ENCODE measurements at regions not wholly inside any gene's neighbourhood (a gene's known extent, or its start where the extent isn't known, plus 50 kb on each side); places are given as distances from the start of the nearest gene placed in this dataset.

DNA sequence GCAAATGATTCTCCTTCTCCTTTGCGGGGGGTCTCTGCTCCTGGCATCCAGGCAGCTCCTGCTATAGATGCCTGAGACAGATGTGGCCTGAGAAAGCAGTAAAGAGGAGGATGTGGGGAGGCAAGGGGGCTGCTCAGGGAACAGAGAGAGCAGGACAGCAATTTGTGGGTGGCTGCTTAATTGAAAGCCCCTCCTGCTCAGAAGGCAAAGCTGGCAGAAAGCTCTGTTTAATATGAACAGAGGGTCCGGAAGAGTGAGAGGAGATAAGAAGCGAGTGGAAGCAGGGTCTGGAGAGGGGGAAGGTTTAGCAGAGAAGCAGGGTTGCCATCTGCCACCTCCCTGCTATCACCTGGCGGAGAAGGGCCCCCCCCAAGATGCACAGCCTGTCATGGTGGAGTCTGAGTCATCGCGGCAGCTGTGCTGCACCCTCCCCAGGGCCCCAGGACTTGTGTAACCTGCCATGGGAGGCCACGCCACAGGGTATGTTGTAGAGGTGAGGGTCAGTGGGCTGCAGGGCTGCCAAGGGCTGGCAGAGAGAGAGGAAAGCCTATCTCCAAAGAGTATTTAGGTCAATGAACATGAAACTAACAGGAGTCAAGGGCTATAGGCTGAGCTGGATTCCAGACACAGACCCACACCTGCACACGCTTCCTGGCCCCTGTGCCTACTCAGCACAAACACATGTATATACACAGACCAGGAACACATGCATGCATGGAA, 1109.8 kb upstream of the AUTS2 start:
- Mint-ChIP-seq H3K4me3 (no peak overlapping the region), H3K4me1 (no peaks in the 10 kb centered on the region), H3K27me3 (no peaks in the 10 kb centered on the region), H3K27ac (no peak overlapping the region), H3K9me3 (no peaks in the 10 kb centered on the region), H3K36me3 (no peaks in the 10 kb centered on the region)

DNA sequence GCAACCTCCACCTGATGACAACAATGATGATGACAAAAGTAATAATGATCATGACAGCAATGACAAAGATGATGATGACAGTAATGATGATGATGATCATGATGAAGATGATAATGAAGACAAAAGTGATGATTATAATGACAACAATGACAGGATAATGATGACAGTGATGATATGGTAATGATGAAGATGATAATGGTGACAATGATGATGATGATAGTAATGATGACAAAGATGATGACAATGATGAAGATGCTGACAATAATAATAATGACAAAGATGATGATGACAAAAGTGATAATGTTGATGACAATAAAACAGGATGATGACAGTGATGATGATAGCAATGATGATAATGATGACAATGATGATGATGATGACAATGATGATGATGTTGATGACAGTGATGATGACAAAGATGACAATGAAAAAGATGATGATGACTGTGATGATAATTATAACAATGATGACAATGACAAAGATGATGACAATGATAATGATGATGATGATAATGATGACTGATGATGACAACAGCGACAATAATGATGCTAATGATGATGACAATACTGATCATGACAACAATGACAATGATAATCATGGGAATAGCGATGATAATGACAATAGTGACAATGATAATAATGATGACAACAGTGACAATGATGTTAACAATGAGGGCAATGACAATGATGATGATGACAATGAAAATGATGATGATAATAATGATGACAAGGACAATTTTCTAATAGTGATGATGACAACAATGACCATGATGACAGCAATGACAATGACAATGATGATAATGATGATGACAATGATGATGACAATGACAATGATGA, 1106.5 kb upstream of the AUTS2 start:
- H3K36me3 Mint-ChIP-seq = no peaks in the 10 kb centered on the region
- H3K27me3 Mint-ChIP-seq = no peaks in the 10 kb centered on the region
- H3K27ac Mint-ChIP-seq = no peak overlapping the region
- no peak overlapping the region for H3K4me3 Mint-ChIP-seq
- no peaks in the 10 kb centered on the region for H3K9me3 Mint-ChIP-seq
- no peaks in the 10 kb centered on the region for H3K4me1 Mint-ChIP-seq

DNA sequence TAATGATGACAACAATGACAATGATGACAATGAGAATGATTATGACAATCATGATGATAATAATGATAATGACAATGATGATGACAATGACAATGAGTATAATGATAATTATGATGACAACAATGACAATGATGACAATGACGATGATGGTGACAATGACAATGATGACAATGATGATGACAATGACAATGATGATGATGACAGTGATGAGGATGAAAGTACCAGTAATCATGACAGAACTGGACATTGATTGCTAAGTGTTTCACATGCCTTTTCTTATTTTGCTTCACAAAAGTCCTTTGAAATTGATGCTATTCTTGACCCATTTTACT, 1106.0 kb upstream of the AUTS2 start:
- H3K27me3 Mint-ChIP-seq = no peaks in the 10 kb centered on the region
- no peaks in the 10 kb centered on the region for H3K36me3 Mint-ChIP-seq
- H3K9me3 Mint-ChIP-seq = no peaks in the 10 kb centered on the region
- no peak overlapping the region for H3K4me3 Mint-ChIP-seq
- no peak overlapping the region for H3K27ac Mint-ChIP-seq
- H3K4me1 Mint-ChIP-seq = no peaks in the 10 kb centered on the region

DNA sequence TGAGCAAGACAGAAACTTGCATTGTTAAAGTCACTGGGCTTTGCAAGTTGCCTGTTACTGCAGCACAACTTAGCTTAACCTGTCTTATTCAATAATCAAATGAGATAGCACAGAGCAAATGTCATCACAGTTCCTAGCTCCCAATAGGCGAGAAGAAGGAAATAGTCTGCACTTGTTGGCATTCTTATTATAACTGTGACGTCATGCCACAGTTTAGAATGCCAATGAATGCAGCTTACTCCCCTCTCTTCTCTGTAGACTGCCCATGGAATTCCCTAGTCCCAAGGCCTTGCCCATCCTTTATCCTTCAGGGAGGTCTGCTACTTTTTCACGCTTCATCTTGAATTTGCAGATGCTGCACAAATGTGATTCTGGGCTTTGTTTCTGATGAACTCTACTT, 1094.9 kb upstream of the AUTS2 start:
- H3K27me3 Mint-ChIP-seq = no peaks in the 10 kb centered on the region
- H3K4me3 Mint-ChIP-seq = no peak overlapping the region

DNA sequence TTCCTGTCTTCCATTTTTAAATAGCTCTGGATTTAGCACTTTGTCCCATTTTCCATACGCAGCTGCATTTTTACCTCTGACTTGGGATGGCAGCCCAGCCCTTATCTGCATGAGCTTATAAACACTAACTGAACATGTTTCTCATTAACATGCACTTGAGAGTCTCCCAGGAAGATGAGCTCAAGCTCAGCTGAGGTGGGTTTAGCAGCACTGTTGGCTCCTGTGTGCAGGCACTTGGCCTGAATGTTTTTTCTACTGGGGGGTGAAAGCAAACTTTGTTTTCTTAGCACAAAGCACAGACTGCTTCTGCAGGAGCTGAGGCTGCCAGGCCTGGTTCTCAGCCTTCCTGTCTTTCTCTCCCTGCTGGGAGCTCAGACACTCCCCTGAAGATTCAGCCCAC, 1093.6 kb upstream of the AUTS2 start:
- Mint-ChIP-seq H3K9me3 (peaks cover 14% of the 10 kb centered on the region), H3K36me3 (no peaks in the 10 kb centered on the region)

More for the DNA sequence above, 1094.9 kb upstream of the AUTS2 start:
- no peaks in the 10 kb centered on the region for H3K36me3 Mint-ChIP-seq
- H3K4me1 Mint-ChIP-seq = no peaks in the 10 kb centered on the region
- peaks cover 7% of the 10 kb centered on the region for H3K9me3 Mint-ChIP-seq
- no peak overlapping the region for H3K27ac Mint-ChIP-seq

DNA sequence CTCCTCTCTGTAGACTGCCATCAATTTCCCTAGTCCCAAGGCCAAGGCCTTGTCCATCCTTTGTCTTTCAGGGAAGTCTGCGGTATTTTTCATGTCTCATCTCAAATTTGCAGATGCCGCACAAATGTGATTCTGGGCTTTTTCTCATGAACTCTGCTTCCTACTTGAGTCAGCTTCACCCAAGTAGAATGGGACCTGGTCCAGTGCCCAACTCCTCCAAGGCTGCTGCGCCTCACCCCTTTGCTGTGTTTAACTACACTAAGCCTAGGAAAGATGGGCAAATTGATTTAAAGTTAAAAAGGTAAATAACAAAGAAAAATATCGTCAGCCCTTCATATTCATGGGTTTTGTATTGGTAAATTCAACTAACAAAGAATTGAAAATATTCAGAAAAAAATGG, 1092.6 kb upstream of the AUTS2 start:
- Mint-ChIP-seq H3K4me1 (no peaks in the 10 kb centered on the region), H3K36me3 (no peaks in the 10 kb centered on the region), H3K27me3 (no peaks in the 10 kb centered on the region), H3K4me3 (no peak overlapping the region), H3K27ac (no peak overlapping the region), H3K9me3 (peaks cover 14% of the 10 kb centered on the region)

More for the DNA sequence above, 1093.6 kb upstream of the AUTS2 start:
- no peaks in the 10 kb centered on the region for H3K4me1 Mint-ChIP-seq
- H3K4me3 Mint-ChIP-seq = no peak overlapping the region
- no peak overlapping the region for H3K27ac Mint-ChIP-seq
- H3K27me3 Mint-ChIP-seq = no peaks in the 10 kb centered on the region

DNA sequence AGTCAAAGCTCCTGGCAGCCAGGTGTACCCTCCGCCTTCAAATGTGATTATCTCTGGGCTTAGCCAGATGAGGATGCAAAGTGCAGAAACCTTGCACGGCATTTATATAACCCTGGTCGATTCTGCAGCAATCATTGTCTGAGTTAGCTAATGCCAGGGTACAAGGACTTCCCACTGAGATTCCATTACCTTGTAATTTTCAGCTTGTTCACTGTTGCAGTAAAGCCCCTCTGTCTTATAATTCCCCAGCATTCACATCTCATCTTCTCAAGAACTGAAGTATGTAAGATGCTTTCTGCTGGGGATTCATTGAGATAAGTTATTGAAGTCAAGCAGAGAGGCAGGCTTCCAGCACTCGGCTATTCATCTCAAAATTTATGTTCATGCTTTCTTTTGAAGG, 1090.6 kb upstream of the AUTS2 start:
- H3K9me3 Mint-ChIP-seq = peaks cover 14% of the 10 kb centered on the region
- H3K4me3 Mint-ChIP-seq = no peak overlapping the region

DNA sequence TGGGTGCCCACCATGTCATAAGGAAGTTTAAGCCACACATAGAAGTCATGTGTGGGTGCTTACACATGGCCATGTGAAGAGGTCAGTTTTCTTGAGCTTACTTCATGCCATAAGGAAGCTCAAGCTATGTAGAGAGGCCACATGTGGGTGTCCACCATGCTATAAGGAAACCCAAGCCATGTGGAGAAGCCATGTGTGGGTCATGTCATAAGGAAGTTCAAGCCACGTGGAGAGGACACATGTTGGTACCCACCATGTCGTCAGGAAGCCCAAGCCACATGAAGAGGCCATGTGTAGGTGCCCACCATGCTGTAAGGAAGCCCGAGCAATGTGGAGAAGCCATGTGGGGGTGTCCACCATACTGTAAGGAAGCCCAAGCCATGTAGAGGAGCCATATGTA, 1089.2 kb upstream of the AUTS2 start:
- Mint-ChIP-seq H3K4me3 (no peak overlapping the region), H3K4me1 (no peaks in the 10 kb centered on the region), H3K27me3 (no peaks in the 10 kb centered on the region), H3K27ac (no peak overlapping the region), H3K9me3 (peaks cover 14% of the 10 kb centered on the region), H3K36me3 (no peaks in the 10 kb centered on the region)

More for the DNA sequence above, 1090.6 kb upstream of the AUTS2 start:
- H3K4me1 Mint-ChIP-seq = no peaks in the 10 kb centered on the region
- H3K27me3 Mint-ChIP-seq = no peaks in the 10 kb centered on the region
- H3K36me3 Mint-ChIP-seq = no peaks in the 10 kb centered on the region
- no peak overlapping the region for H3K27ac Mint-ChIP-seq

DNA sequence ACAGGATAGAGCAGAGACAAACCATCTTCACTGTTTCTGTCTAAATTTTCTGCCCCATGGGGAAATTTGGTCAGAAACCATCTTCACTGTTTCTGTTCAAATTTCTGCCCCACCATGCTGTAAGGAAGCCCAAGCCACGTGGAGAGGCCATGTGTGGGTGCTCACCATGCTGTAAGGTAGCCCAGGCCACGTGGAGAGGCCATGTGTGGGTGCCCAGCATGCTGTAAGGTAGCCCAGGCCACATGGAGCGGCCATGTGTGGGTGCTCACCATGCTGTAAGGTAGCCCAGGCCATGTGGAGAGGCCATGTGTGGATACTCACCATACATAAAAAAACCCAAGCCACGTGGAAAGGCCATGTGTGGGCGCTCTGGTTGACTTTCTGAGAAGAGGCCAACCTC, 1088.7 kb upstream of the AUTS2 start:
- Mint-ChIP-seq H3K27me3 (no peaks in the 10 kb centered on the region), H3K36me3 (no peaks in the 10 kb centered on the region), H3K9me3 (peaks cover 14% of the 10 kb centered on the region), H3K27ac (no peak overlapping the region), H3K4me3 (no peak overlapping the region), H3K4me1 (no peaks in the 10 kb centered on the region)

DNA sequence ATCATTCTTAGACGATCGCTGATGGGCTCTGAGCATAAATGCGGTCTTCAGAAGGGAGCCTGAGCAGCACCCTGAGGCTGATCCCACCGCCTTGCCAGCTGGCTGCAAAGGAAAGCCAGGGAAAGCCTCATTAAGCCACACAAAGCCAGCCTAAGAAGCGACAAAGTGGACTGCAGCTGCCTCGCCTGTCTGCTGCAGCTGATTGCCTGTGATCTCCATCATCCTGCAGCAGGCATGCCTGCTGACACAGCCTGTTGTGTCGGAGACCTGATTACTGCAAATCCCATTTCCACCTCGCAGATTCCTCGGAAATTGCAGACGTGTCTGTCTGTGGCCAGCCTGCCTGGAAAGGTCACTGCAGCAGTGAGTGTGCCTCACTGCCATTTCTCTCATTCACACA, 1087.0 kb upstream of the AUTS2 start:
- Mint-ChIP-seq H3K27me3 (no peaks in the 10 kb centered on the region), H3K4me3 (no peak overlapping the region), H3K36me3 (no peaks in the 10 kb centered on the region), H3K9me3 (peaks cover 14% of the 10 kb centered on the region), H3K27ac (no peak overlapping the region), H3K4me1 (no peaks in the 10 kb centered on the region)

DNA sequence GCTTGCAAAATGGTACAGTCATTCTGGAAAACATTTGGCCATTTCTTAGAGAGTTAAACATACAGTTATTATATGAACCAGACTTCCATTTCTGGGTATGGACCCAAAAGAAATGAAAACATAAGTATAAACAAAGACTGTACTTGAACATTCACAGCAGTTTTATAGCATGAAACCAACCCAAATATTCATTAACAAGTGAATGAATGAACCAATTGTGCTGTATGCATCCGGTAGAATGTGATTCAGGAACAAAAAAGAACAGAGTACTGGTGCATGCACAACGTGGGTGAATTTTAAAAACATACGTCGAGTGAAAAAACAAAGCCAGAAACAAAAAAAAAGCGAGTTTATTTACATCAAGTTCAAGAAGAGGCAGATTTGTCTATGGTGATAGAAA, 1085.8 kb upstream of the AUTS2 start:
- Mint-ChIP-seq H3K27me3 (no peaks in the 10 kb centered on the region), H3K4me1 (no peaks in the 10 kb centered on the region), H3K36me3 (no peaks in the 10 kb centered on the region), H3K4me3 (no peak overlapping the region), H3K9me3 (peaks cover 14% of the 10 kb centered on the region), H3K27ac (no peak overlapping the region)

DNA sequence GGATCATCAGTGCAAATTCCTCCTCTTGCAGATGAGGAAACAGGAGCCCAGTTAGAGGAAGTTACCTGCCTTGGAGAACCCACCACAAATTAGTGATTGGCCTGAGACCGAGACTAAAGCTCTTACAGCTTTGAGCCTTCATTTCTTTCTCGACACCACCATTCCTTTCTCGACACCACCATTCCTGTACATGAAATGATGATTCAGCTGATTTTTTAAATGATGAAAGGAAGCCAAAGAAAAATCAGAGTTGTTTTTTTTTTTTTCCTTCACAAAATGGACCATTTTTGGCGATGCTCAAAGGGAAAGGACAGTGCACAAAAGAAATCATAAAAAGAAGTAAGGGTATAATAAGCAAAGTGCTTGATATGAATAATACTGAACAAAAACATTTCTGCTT, 1080.2 kb upstream of the AUTS2 start:
- no peaks in the 10 kb centered on the region for H3K36me3 Mint-ChIP-seq
- H3K27me3 Mint-ChIP-seq = no peaks in the 10 kb centered on the region
- H3K27ac Mint-ChIP-seq = no peak overlapping the region
- no peaks in the 10 kb centered on the region for H3K4me1 Mint-ChIP-seq
- H3K9me3 Mint-ChIP-seq = peaks cover 19% of the 10 kb centered on the region
- no peak overlapping the region for H3K4me3 Mint-ChIP-seq

DNA sequence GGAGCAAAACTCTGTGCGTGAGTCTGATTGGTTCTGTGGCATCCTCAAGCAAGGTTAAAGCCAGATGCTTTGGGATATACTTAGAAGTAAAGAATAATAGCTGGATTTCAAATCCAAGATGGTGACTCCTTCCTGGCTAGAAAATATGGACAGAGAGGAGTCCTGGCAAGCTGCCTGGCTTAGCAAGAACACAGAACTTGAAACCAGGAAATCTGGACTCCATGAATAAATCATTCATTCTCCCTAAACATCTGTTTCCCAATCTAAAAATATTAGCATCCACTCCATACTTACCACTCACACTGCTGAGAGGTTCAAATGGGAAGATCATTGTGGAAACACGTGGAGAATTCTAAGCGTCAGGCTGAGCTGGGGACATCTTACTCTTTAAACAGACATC, 1074.1 kb upstream of the AUTS2 start:
- Mint-ChIP-seq H3K9me3 (peaks cover 12% of the 10 kb centered on the region), H3K27me3 (no peaks in the 10 kb centered on the region), H3K36me3 (no peaks in the 10 kb centered on the region), H3K27ac (no peak overlapping the region), H3K4me3 (no peak overlapping the region), H3K4me1 (no peaks in the 10 kb centered on the region)

DNA sequence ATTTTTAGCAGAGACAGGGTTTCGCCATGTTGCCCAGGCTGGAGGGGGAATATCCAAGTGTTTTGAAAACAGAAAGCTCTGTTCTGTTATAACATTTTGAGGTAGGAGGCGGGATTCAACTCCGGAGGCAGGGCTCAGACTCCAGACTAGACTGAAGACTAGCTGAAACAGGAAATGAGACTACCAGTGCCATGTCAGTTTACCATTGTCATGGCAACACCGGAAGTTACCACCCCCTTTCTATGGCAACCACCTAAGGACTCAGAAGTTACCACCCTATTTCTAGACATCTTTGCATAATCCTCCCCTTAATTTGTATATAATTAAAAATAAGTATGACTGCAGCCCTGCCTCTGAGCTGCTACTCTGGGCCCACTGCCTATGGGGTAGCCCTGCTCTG, 1069.1 kb upstream of the AUTS2 start:
- no peaks in the 10 kb centered on the region for H3K27me3 Mint-ChIP-seq
- H3K9me3 Mint-ChIP-seq = peaks cover 9% of the 10 kb centered on the region
- H3K27ac Mint-ChIP-seq = no peak overlapping the region
- no peaks in the 10 kb centered on the region for H3K4me1 Mint-ChIP-seq
- no peaks in the 10 kb centered on the region for H3K36me3 Mint-ChIP-seq
- no peak overlapping the region for H3K4me3 Mint-ChIP-seq

DNA sequence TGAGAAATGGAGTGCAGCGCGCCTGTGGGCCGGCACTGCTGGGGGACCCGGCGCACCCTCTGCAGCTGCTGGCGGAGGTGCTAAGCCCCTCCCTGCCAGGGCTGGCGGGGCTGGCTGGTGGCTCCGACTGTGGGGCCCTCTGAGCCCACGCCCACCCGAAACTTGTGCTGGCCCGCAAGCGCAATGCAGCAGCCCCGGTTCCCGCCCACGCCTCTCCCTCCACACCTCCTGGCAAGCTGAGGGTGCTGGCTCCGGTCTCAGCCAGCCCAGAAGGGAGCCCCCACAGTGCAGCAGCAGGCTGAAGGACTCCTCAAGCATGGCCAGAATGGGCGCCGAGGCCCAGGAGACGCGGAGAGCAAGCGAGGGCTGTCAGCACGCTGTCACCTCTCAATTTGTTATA, 1063.0 kb upstream of the AUTS2 start:
- no peaks in the 10 kb centered on the region for H3K4me1 Mint-ChIP-seq
- H3K36me3 Mint-ChIP-seq = no peaks in the 10 kb centered on the region
- H3K9me3 Mint-ChIP-seq = peaks cover 11% of the 10 kb centered on the region
- no peaks in the 10 kb centered on the region for H3K27me3 Mint-ChIP-seq
- no peak overlapping the region for H3K4me3 Mint-ChIP-seq
- H3K27ac Mint-ChIP-seq = no peak overlapping the region

DNA sequence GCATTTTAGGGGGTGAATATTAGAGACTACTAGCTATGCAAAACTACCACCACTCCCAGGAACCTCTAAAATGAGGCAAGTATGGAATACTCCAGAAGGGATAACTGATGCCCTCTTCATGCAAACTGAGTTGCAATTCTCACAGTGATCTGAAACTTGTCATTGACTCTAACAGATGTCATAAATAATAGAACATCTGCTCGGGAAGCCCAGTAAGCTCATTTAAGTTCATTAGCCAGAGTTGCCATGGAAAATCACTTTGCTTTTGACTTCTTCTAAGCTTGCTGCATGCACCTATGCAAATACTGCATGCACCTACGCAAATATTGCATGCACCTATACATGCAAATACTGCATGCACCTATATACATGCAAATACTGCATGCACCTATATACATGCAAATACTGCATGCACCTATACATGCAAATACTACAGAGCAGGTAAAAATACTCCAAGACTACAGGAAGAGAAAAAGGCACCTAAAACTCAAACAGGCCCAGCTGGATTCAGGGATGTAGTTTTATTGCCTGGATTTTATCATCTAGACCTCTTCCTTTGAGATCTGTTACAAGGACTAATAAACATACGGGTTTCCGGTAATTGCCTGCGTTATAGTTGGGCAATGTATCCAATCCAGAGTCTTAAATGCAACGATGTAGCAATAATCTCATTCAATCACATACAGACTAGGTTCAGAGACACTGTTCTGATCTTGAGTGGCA, 1061.1 kb upstream of the AUTS2 start:
- H3K9me3 Mint-ChIP-seq = peaks cover 18% of the 10 kb centered on the region
- H3K27me3 Mint-ChIP-seq = no peaks in the 10 kb centered on the region
- no peak overlapping the region for H3K4me3 Mint-ChIP-seq
- H3K27ac Mint-ChIP-seq = no peak overlapping the region
- H3K36me3 Mint-ChIP-seq = no peaks in the 10 kb centered on the region
- no peaks in the 10 kb centered on the region for H3K4me1 Mint-ChIP-seq
